Ureter (tissue), 1 donor: ENCODE measurements at regions not wholly inside any gene's neighbourhood (a gene's known extent, or its start where the extent isn't known, plus 50 kb on each side); places are given as distances from the start of the nearest gene placed in this dataset.

Experiments used
- DNase-seq: peaks from one replicate; pipeline ENCODE4 v3.0.0-alpha.2; 2020; ENCODE audit warnings: low spot score
- donor health status: DM: yes; HTN: yes; CAD: no.

DNA sequence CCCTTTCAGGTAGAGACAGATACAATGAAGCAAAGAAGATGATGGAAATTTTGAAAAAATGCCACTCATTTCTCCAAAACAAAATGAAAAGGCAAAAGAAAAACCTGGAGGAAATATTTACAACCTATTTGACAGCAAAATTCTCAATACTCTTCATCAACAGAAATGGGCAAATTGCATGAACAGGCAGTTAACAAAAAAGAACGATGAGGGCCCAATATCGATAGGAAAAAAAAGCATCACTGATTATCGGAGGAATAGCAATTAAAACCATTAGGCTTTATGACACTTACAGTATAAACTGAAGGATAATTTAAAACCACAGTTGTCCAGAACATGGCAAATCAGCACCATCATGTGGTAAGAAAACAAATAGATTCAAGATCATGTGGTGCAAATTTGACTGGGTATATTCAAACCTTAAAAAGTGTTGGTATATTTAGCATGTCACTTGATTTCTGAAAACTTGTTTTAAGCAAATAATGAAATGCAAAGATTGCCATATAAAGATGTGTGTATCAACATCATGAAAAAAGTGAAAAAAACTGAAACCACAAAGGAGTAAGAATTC is 222.9 kb downstream of the BRD1 start:
- DNase-seq, result no peak

GRCh38 chr22:49603016-49603415 is 224.7 kb downstream of the BRD1 start:
- no peak for DNase-seq

DNA sequence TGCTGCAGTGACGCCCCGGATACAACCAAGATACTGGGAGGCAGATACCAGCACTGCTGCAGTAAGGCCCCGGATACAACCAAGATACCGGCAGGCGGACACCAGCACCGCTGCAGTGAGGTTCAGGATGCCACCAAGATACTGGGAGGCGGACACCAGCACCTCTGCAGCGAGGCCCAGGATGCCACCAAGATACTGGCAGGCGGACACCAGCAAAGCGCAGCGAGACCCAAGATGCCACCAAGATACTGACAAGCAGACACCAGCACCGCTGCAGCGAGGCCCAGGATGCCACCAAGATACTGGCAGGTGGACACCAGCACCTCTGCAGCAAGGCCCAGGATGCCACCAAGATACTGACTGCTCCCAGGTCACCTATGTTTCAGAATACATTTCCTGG is 225.2 kb downstream of the BRD1 start:
- no peak for DNase-seq

DNA sequence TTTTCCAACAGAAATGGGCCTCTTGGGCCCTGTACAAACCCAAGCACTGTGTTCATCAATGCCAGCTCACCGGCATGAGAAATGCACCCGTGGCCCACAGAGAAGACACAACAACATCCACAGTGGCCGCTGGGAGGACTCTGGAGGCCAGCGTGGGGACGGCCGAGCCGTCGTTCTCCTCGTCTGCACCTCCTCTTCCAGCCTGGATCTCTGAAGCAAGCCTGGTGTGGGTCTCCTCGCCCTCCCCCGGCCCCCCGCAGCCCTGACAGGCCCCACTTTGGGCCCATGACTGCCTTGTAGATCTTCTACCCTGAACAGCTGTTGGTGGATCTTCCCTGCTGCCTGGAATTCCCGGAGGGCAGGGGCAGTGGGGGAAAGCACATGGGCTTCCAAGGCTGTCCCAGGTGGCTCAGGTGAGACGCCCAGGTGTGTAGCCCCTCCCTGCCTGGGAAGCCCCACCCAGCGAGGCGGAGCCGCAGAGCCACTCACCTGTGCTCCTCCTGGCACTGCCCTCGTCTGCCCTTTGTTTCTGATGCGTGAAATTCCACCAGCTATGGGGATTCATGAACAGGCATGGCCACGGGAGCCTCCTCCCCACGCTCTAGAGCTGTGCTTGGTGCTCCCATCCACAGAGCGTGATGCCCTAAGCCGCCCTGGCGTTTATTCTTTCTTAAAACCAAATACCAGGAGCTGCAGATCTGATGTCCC is 225.9 kb downstream of the BRD1 start:
- no peak for DNase-seq

DNA sequence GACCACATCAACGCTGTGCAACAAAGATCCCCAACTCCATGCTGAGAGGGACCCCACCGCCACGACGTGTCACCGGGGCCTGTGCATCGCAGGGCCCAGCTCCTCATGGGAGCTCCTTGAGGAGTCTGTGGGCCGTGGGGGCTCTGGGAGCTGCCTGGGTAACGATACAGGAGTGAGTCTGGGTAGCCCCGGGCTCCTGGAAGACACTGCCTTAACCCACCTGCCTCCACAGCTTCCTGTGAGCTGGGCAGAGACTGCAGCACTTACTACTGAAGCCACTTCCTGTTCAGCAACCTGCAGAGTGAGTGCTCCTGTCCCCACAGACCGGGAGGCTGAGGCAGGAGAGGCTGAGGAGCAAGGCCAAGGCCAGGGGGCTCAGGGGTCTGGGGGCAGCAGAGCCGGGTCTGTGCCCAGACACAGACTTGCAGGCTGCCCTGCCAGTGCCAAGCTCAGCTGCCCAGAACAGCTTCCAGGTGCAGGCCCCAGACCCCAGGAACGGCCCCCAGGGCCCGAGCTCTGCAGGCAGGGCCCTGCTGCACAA is 226.7 kb downstream of the BRD1 start:
- no peak for DNase-seq

- no peak for DNase-seq
Measured at GRCh38 chr22:49600468-49600867, 227.2 kb downstream of the BRD1 start.

GRCh38 chr22:49599691-49600455 is 227.8 kb downstream of the BRD1 start:
- no peak for DNase-seq

- DNase-seq, result no peak
Measured at GRCh38 chr22:49599039-49599438, 228.6 kb downstream of the BRD1 start.

GRCh38 chr22:49598338-49598737 is 229.3 kb downstream of the BRD1 start:
- DNase-seq, result no peak

DNA sequence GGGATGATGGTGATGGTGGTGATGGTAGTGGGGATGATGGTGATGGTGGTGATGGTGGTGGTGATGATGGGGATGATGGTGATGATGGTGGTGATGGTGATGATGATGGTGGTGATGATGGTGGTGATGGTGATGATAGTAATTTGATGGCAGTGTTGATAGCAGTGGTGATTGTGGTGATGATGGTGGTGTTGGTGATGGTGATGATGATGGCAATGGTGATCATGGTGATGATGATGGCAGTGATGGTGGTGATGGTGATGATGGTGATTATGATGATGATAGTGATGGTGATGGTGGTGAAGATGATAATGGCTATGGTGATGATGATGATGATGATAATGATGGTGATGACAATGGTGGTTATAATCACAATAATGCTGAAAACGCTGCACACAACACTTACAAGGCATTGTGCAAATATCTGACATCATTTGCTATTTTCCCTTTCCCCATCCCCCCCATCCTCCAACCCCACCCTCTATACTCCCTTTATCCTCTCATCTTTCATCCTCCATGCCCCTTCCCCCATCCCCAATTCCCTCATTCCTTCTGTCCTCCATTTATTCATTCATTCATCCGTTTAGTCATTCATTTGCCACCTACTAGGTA is 230.1 kb downstream of the BRD1 start:
- no peak for DNase-seq

DNA sequence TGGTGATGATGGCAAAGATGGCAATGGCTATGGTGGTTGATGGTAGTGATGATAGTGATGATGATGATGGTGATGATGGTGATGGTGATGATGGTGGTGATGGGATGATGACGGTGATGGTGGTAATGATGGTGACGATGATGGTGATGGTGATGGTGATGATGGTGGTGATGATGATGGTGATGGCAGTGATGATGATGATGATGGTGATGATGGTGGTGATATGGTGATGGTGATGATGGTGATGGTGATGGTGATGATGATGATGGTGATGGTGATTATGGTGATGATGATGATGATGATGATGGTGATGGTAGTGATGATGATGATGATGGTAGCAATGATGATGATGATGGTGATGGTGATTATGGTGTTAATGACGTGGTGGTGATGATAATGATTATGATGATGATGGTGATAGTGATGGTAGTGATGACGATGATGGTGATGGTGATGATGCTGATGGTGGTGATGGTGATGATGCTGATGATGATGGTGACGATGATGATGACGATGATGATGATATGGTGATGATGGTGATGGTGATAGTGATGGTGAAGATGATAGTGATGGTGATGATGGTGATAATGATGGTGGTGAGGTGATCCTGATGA is 232.1 kb downstream of the BRD1 start:
- DNase-seq, result no peak

DNA sequence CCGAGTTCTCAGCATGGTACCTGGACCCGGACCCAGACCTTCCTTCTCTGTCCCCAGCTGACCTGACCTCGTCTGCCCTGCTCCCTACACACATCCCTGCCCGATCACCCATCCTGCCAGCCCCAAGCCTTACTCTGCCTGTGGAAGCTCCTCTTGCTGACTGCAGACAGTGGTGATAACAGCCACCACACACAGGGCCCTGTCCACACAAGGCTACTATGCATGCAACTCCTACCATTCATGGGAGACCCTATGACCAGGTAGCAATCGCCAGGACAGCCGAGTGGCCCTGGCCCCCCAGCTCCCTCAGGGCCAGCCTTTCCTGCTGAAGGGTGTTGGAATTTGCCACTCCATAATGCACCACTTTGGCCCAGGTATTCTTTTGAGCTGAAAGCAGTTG is 233.6 kb downstream of the BRD1 start:
- no peak for DNase-seq

GRCh38 chr22:49593509-49593908 is 234.2 kb downstream of the BRD1 start:
- DNase-seq, result no peak

DNA sequence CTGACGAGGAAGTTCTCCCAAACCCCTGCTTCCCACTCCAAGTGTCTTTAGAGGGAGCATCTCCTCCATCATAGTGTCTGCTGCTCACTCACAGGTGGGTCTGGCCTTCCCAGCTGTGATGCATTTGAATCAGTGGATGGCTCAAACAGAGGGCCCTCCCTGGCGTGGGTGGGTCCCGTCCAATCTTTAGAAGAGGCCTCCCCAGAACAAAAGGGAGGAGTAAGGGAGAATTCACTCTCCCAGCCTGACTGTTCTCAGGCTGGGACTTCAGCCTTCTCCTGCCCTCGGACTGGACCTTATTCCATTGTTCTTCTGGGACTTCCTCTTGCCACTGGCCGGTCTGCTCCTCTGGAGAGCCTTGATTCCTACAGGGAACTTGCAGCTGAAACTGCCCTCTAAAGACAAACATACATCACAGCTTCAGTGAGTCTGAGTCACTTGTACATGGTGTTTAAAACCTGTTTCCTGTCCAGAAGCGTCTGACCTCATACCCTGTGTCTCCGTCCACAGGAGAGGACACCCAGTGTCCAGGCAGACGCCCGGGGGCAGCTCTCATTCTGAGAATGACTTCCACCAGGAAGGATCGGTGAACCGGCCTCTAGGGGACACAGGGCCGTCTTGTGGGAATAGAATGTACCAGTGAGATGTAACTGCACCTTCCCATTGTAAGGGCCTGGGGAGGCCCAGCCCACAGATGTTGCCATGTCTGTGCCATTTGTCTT is 234.7 kb downstream of the BRD1 start:
- DNase-seq, result no peak

DNA sequence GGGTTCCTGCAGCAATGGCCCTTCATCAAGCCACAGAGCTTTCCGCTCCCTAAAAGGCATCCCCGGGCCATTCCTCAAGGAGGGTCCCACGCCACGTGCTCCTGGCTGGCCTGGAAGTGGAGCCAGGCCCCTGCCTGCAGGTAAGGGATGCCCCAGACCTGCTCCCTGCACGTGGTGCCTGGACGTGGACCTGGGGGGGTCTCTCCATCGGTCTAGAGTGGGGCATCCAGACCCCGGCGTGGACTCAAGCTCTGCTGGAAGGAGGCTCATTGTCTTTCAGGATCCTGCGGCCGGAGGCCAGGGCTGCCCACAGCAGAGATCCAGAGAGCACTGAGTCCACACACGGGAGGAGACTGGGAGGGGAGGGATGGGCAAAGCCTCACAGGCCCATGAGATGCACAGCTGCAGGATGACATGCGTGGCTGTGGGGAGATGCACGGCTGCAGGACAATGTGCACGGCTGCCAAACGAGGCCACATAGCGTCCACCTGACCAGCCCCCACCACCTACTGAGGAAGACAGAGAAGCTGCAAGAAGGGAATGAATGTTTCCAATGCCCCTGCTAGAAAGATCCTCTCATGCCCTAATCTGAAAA is 236.7 kb downstream of the BRD1 start:
- no peak for DNase-seq

- DNase-seq, result no peak
Measured at GRCh38 chr22:49590381-49590780, 237.3 kb downstream of the BRD1 start.

DNA sequence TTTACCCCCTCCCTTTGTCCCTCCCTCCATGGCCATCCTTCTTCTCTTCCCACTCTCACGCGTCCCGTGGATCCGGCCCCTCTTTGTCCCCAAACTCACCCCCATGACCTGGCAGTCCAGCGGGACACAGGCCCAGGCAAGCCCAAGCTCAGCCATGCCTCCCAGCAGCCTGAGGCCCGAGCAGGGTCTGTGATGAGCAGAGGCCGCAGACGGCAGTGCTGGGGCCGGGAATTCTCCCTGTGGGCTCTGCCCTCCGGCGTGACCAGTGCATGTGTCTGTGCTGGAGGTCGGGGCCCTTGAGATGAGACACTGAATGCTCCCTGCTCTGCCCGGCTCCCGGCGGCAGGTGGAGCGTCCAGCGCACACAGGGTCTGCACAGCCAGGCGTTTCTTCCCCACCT is 237.9 kb downstream of the BRD1 start:
- no peak for DNase-seq

DNA sequence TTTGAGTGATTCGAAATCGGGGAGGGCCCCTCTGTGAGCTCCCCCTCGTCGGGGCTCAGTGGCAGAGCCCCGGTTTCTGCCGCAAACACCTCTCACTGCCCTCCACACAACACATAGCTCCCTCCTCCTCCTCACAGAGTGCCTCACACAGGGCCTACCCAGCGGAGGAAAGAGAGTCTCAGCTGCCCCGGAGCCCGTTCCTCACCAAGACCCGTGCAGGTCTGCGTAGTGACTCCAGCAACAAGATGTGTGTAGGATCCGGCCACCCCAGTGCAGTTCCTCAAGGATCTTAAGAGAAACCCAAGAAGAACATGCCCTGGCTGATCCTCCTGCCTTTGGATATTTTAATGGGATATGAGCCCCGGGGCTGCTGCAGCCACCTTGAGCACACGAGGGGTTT is 238.4 kb downstream of the BRD1 start:
- DNase-seq, result no peak

DNA sequence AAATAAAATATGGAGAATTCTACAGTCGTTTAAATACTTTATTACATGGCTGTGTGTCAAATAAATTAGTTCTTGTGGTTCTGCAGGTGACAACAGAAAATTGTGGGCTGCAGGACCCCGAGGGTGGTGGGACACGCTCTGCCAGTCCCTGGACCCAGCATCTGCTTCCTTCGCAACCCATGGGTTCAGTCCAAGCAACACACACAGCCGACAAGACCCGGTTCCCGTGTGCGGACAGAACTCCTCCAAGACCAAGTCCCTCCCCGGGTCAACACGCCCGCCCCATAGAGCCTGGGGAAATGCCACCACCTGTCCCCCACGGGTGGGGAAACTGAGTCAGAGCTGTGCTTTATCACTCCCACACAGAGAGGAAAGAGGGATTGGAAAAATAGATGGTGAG is 238.9 kb downstream of the BRD1 start:
- no peak for DNase-seq

DNA sequence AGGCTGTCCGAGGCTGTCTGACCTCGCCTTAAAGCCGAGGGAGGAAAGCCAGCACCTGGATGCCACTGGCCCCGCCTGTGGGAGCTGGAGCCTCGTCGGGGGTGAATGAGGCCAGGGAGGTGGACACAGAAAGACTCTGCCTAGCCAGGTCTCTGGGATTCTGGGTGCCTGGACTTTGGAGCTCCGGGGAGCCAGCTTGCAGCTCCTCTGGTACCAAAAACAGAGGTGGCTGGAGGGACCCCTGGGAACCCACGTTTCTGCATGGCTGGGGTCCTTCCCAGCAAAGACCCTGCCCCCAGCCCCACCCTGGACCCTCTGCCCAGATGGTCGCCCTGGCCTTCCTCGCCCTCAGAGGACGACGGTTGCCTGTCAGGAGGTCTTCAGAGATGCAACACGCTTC is 239.7 kb downstream of the BRD1 start:
- DNase-seq, result no peak

GRCh38 chr22:49587421-49587820 is 240.3 kb downstream of the BRD1 start:
- no peak for DNase-seq
